OCI-LY1 (cell line): ENCODE measurements at regions not wholly inside any gene's neighbourhood (a gene's known extent, or its start where the extent isn't known, plus 50 kb on each side); places are given as distances from the start of the nearest gene placed in this dataset.

Experiments used
- H2AFZ ChIP-seq: fragments of 200-600 bp; sonication (generic), shearing (Covaris generic); 2 replicates; pipeline ENCODE4 v1.6.0; 2014; ENCODE audit warnings: antibody characterized with exemption, mild to moderate bottlenecking, low read length
- H3F3A ChIP-seq: fragments of 200-600 bp; sonication (generic), shearing (Covaris generic); 2 replicates; pipeline ENCODE4 v1.6.0; 2014; ENCODE audit warnings: mild to moderate bottlenecking, antibody characterized with exemption, low read length, moderate library complexity; ENCODE audit not compliant: insufficient read depth
- H3K27ac ChIP-seq: fragments of 200-600 bp; sonication (generic); 2 replicates; pipeline ENCODE4 v1.5.1; 2014; ENCODE audit warnings: low read length, mixed run types, mild to moderate bottlenecking, low read depth; ENCODE audit not compliant: poor library complexity, severe bottlenecking
- H3K27me3 ChIP-seq: fragments of 200-600 bp; sonication (generic); 2 replicates; pipeline ENCODE4 v1.6.0; 2014; ENCODE audit warnings: antibody characterized with exemption, mild to moderate bottlenecking, low read length, moderate library complexity; ENCODE audit not compliant: insufficient read depth
- H3K36me3 ChIP-seq: fragments of 200-600 bp; sonication (generic); 2 replicates; pipeline ENCODE4 v1.6.1; 2014; ENCODE audit warnings: mild to moderate bottlenecking, antibody characterized with exemption, low read length, moderate library complexity, mixed read lengths; ENCODE audit not compliant: insufficient read depth
- H3K4me1 ChIP-seq: fragments of 200-600 bp; sonication (generic); 2 replicates; pipeline ENCODE4 v1.5.1; 2014; ENCODE audit warnings: mild to moderate bottlenecking, low read length, moderate library complexity; ENCODE audit not compliant: insufficient read depth, severe bottlenecking
- H3K4me2 ChIP-seq: fragments of 200-600 bp; sonication (generic), shearing (Covaris generic); 2 replicates; pipeline ENCODE4 v1.6.1; 2014; ENCODE audit warnings: low read length
- H3K4me3 ChIP-seq: fragments of 200-600 bp; sonication (generic); 2 replicates; pipeline ENCODE4 v1.5.1; 2014; ENCODE audit warnings: low read length, low read depth, mild to moderate bottlenecking, mixed read lengths; ENCODE audit not compliant: poor library complexity, severe bottlenecking
- H3K79me2 ChIP-seq: fragments of 200-600 bp; shearing (Covaris generic); 2 replicates; pipeline ENCODE4 v1.6.1; 2016; ENCODE audit warnings: mixed run types, low read length, mixed read lengths; ENCODE audit not compliant: insufficient read depth
- H3K9ac ChIP-seq: fragments of 200-600 bp; sonication (generic), shearing (Covaris generic); 2 replicates; pipeline ENCODE4 v1.6.1; 2014; ENCODE audit warnings: mild to moderate bottlenecking, low read length, mixed read lengths
- H3K9me2 ChIP-seq: fragments of 200-600 bp; sonication (generic), shearing (Covaris generic); 2 replicates; pipeline ENCODE4 v1.6.1; 2014; ENCODE audit warnings: low read depth, mild to moderate bottlenecking, low read length, mixed read lengths
- H3K9me3 ChIP-seq: fragments of 200-600 bp; shearing (Covaris generic); 2 replicates; pipeline ENCODE4 v1.6.1; 2014; ENCODE audit warnings: low read length, mixed read lengths
- H4K20me1 ChIP-seq: fragments of 200-600 bp; sonication (generic), shearing (Covaris generic); 2 replicates; pipeline ENCODE4 v1.6.0; 2016; ENCODE audit warnings: mild to moderate bottlenecking, low read length; ENCODE audit not compliant: insufficient read depth
- EZH2 ChIP-seq: fragments of 200-600 bp; sonication (generic), shearing (Covaris generic); IDR thresholded peaks from 2 replicates; pipeline ENCODE4 v1.8.0; 2017; ENCODE audit warnings: borderline replicate concordance, mixed run types, mild to moderate bottlenecking, antibody characterized with exemption, low read length, moderate library complexity, mixed read lengths
- TF ChIP-seq, protein P1 (sequence below): fragments of 200-600 bp; sonication (generic), shearing (Covaris generic); IDR thresholded peaks from 2 replicates; pipeline ENCODE4 v1.5.1; 2017; ENCODE audit warnings: mild to moderate bottlenecking, antibody characterized with exemption, low read length, moderate library complexity, mixed read lengths

DNA sequence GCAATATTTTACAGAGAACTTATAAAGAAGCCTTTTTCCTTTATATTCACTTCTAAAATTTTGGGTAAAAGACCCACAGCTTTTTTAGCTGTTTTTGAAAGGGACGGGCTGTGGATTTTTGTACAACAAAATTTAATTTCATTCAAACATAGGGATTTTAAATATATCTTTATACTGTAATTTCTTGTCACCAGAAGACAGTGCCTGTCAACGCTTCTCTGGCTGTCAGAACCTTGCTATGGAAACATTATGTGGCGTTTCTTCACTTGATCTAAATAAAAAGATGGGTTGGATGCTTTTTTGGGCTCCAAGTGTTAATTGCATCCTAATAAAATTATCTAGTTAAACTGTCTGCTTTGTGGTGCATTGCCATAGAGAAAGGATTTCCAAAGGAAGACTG, 635.6 kb upstream of the ALCAM start:
- no peaks in the 10 kb centered on the region for H3K9me3 ChIP-seq
- H3F3A ChIP-seq: no peaks in the 10 kb centered on the region
- TF ChIP-seq, protein P1, sequence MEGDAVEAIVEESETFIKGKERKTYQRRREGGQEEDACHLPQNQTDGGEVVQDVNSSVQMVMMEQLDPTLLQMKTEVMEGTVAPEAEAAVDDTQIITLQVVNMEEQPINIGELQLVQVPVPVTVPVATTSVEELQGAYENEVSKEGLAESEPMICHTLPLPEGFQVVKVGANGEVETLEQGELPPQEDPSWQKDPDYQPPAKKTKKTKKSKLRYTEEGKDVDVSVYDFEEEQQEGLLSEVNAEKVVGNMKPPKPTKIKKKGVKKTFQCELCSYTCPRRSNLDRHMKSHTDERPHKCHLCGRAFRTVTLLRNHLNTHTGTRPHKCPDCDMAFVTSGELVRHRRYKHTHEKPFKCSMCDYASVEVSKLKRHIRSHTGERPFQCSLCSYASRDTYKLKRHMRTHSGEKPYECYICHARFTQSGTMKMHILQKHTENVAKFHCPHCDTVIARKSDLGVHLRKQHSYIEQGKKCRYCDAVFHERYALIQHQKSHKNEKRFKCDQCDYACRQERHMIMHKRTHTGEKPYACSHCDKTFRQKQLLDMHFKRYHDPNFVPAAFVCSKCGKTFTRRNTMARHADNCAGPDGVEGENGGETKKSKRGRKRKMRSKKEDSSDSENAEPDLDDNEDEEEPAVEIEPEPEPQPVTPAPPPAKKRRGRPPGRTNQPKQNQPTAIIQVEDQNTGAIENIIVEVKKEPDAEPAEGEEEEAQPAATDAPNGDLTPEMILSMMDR: no peak
- no peak for TF ChIP-seq EZH2
- no peak overlapping the region for H3K4me3 ChIP-seq
- no peak overlapping the region for H3K27ac ChIP-seq
- H4K20me1 ChIP-seq: no peaks in the 10 kb centered on the region
- H3K79me2 ChIP-seq: no peaks in the 10 kb centered on the region
- no peaks in the 10 kb centered on the region for H3K9me2 ChIP-seq
- no peak overlapping the region for H3K9ac ChIP-seq
- H3K27me3 ChIP-seq: no peaks in the 10 kb centered on the region
- no peaks in the 10 kb centered on the region for H3K36me3 ChIP-seq
- H2AFZ ChIP-seq: no peak overlapping the region
- no peaks in the 10 kb centered on the region for H3K4me1 ChIP-seq
- H3K4me2 ChIP-seq: no peak overlapping the region

DNA sequence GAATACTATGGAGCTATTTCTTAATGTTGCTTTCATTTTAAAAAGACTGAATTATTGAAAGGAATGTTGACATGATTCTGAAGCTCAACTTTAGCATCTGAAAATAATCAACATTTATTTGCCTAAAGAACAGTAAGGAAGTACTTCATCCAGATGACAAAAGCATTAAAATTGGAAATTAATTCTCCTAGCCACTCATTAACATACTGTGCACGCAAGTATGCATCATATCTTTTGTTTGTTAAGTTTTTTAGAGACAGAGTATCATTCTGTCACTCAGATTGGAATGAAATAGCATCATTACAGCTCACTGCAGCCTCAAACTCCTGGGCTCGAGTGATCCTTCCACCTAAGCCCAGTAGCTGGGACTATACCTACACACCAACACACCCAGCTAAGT, 632.1 kb upstream of the ALCAM start:
- Histone ChIP-seq H4K20me1 (no peaks in the 10 kb centered on the region), H3K4me1 (no peaks in the 10 kb centered on the region), H3K4me2 (no peak overlapping the region), H3K9me3 (no peaks in the 10 kb centered on the region), H3K4me3 (no peak overlapping the region), H3K36me3 (no peaks in the 10 kb centered on the region), H2AFZ (no peak overlapping the region), H3K79me2 (no peaks in the 10 kb centered on the region), H3K9ac (no peak overlapping the region), H3K27me3 (no peaks in the 10 kb centered on the region), H3F3A (no peaks in the 10 kb centered on the region), H3K27ac (no peak overlapping the region), H3K9me2 (no peaks in the 10 kb centered on the region)
- TF ChIP-seq, protein P1: no peak
- TF ChIP-seq EZH2: no peak

DNA sequence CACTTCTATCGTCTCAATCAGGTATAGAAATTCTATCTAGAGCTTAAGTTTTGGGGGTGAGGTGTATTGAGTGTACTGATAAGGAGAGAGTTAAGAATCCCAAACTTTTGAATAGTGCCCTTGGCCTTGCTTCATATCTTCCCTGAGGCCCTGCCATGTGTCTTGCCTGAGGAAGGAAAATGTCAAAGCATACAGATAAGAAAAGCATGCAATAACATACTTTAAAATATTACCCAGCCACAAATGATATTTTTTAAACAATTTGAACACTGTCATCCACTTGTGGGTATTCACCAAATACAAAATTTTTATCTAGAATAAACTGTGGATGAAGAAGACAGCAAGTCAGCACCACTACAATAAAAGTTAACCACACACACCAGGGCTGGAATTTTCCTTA, 631.0 kb upstream of the ALCAM start:
- Histone ChIP-seq H4K20me1 (no peaks in the 10 kb centered on the region), H2AFZ (no peak overlapping the region), H3K4me3 (no peak overlapping the region), H3K4me1 (no peaks in the 10 kb centered on the region), H3K9ac (no peak overlapping the region), H3K79me2 (no peaks in the 10 kb centered on the region), H3K9me2 (no peaks in the 10 kb centered on the region), H3F3A (no peaks in the 10 kb centered on the region), H3K4me2 (no peak overlapping the region), H3K27me3 (no peaks in the 10 kb centered on the region), H3K9me3 (no peaks in the 10 kb centered on the region), H3K27ac (no peak overlapping the region), H3K36me3 (no peaks in the 10 kb centered on the region)
- TF ChIP-seq EZH2: no peak
- TF ChIP-seq, protein P1: no peak
